ENCODE measurements at regions not wholly inside any gene's neighbourhood (a gene's known extent, or its start where the extent isn't known, plus 50 kb on each side); places are given as distances from the start of the nearest gene placed in this dataset.
A peak's percentile ranks its signal among the peaks of the same experiment; 100 is the strongest.

DNA sequence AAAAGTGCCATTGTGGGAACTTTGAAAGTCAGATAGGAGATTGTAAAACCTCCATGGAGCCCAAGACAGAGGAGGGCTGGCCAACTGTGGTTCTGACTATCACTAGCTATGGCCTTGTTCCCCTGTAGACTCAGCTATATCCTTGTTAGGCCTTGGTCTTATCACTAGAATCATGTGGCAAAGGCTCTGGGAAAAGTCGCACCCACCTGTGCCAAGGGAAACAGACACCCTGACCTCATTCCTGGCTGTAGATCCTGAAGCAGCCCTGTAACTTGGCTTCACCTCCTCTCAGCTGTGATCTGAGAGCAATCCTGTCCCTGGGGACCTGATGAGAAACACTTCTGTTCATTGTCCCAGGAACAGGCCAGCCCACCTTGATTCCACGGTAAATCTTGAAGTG, 566.2 kb downstream of the TMEM135 start:
- Mint-ChIP-seq H3K36me3 (ENCODE audit: insufficient read depth in 1 of 3, low read depth in 3 of 3) (no peaks in the 10 kb centered on the region), H3K4me1 (0 out of 4 replicates have a peak, but pooled peaks cover 0 to 3% of the 10 kb centered on the region in 2 experiments), H3K27me3 (ENCODE audit: low read depth) (no peaks in the 10 kb centered on the region), H3K9me3 (no peaks in the 10 kb centered on the region), H3K27ac (peak overlapping the region in 1 of 3 experiments; percentile 8; a peak in 1 of 7 replicates), H3K4me3 (no peak overlapping the region)
- no peak overlapping the region for H3K4me2 ChIP-seq (ENCODE audit: insufficient read depth, insufficient read length, low read length)
- H3K79me1 ChIP-seq (ENCODE audit: insufficient read depth, low read depth, low read length, poor library complexity, severe bottlenecking): no peaks in the 10 kb centered on the region
- no CpG with 5 or more reads among the region's 2 CpGs for whole genome bisulfite sequencing (ENCODE audit: extremely low coverage, insufficient read length, low lambda C conversion rate)
- H3K9ac ChIP-seq (ENCODE audit: extremely low read depth, insufficient read length, low read length): no peak overlapping the region
- H2BK12ac ChIP-seq (ENCODE audit: insufficient read length, low read depth, low read length): no peak overlapping the region
- no peak overlapping the region for H2BK5ac ChIP-seq (ENCODE audit: insufficient read length, low read length)
- DNase-seq: no peak
- H3K4me1 ChIP-seq (ENCODE audit: insufficient read depth, low read length): no peaks in the 10 kb centered on the region
- no peak overlapping the region for H2AK5ac ChIP-seq (ENCODE audit: insufficient read length, low read length)
- no peak overlapping the region for H3T11ph ChIP-seq (ENCODE audit: low read length)
- H3K79me2 ChIP-seq (ENCODE audit: insufficient read depth, low read length): no peaks in the 10 kb centered on the region
- H3K9me3 ChIP-seq (ENCODE audit: control insufficient read depth, low read depth, low read length): no peaks in the 10 kb centered on the region
- no peak overlapping the region for H3K18ac ChIP-seq (ENCODE audit: insufficient read length, low read depth, low read length)
- no peak overlapping the region for H3K14ac ChIP-seq (ENCODE audit: insufficient read depth, low read length)
- H3K23ac ChIP-seq (ENCODE audit: insufficient read length, low read depth, low read length): no peak overlapping the region
- H3K56ac ChIP-seq (ENCODE audit: insufficient read length, low read depth, low read length): no peak overlapping the region
- no peak overlapping the region for H4K91ac ChIP-seq (ENCODE audit: insufficient read length, low read depth, low read length)
- no peak overlapping the region for H2BK20ac ChIP-seq (ENCODE audit: low read depth, low read length, poor library complexity, severe bottlenecking)
- H2BK120ac ChIP-seq (ENCODE audit: low read depth, low read length, poor library complexity, severe bottlenecking): no peak overlapping the region
- no peak overlapping the region for H3K4ac ChIP-seq (ENCODE audit: low read depth, low read length)
- no peak overlapping the region for H4K5ac ChIP-seq (ENCODE audit: insufficient read length, low read depth, low read length)
- H4K20me1 ChIP-seq (ENCODE audit: control insufficient read depth, insufficient read depth, insufficient read length): no peaks in the 10 kb centered on the region
- no peak overlapping the region for H2BK15ac ChIP-seq (ENCODE audit: low read depth, low read length)
- H3K23me2 ChIP-seq (ENCODE audit: insufficient read length, low read depth, low read length, poor library complexity, severe bottlenecking): no peaks in the 10 kb centered on the region
- H4K8ac ChIP-seq (replicated peaks; ENCODE audit: insufficient read length, low read depth, low read length): no peak overlapping the region
- H3K27ac ChIP-seq (ENCODE audit: insufficient read length, low read depth, low read length): no peak overlapping the region
- H2AFZ ChIP-seq (ENCODE audit: low read length): no peak overlapping the region
- TF ChIP-seq, protein P1, sequence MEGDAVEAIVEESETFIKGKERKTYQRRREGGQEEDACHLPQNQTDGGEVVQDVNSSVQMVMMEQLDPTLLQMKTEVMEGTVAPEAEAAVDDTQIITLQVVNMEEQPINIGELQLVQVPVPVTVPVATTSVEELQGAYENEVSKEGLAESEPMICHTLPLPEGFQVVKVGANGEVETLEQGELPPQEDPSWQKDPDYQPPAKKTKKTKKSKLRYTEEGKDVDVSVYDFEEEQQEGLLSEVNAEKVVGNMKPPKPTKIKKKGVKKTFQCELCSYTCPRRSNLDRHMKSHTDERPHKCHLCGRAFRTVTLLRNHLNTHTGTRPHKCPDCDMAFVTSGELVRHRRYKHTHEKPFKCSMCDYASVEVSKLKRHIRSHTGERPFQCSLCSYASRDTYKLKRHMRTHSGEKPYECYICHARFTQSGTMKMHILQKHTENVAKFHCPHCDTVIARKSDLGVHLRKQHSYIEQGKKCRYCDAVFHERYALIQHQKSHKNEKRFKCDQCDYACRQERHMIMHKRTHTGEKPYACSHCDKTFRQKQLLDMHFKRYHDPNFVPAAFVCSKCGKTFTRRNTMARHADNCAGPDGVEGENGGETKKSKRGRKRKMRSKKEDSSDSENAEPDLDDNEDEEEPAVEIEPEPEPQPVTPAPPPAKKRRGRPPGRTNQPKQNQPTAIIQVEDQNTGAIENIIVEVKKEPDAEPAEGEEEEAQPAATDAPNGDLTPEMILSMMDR (conservative IDR thresholded peaks at IDR 0.05): no peak
- H3K27me3 ChIP-seq (ENCODE audit: insufficient read depth, low read length): no peaks in the 10 kb centered on the region

Data from H9 (cell line).